ENCODE measurements at regions not wholly inside any gene's neighbourhood (a gene's known extent, or its start where the extent isn't known, plus 50 kb on each side); places are given as distances from the start of the nearest gene placed in this dataset.

- no peak for DNase-seq
These were observed 327.0 kb downstream of the ETS1 start for GRCh38 chr11:128260398-128260797.

- no peak for DNase-seq
These were observed 327.5 kb downstream of the ETS1 start for GRCh38 chr11:128259816-128260215.

GRCh38 chr11:128254941-128255340 lies 332.4 kb downstream of the ETS1 start:
- DNase-seq = no peak

GRCh38 chr11:128251140-128251539 lies 336.2 kb downstream of the ETS1 start:
- DNase-seq = no peak

GRCh38 chr11:128250482-128250881 lies 336.9 kb downstream of the ETS1 start:
- DNase-seq = no peak

GRCh38 chr11:128246810-128247594 lies 340.4 kb downstream of the ETS1 start:
- no peak for DNase-seq

GRCh38 chr11:128246364-128246801 lies 341.0 kb downstream of the ETS1 start:
- DNase-seq = peak; percentile 73

- no peak for DNase-seq
These were observed 342.5 kb downstream of the ETS1 start for GRCh38 chr11:128244871-128245270.

- no peak for DNase-seq
These were observed 344.9 kb downstream of the ETS1 start for GRCh38 chr11:128242451-128242850.

GRCh38 chr11:128240546-128240945 lies 346.8 kb downstream of the ETS1 start:
- no peak for DNase-seq

- no peak for DNase-seq
These were observed 348.1 kb downstream of the ETS1 start for GRCh38 chr11:128239306-128239705.

GRCh38 chr11:128238521-128239265 lies 348.7 kb downstream of the ETS1 start:
- DNase-seq = no peak

- no peak for DNase-seq
These were observed 350.6 kb downstream of the ETS1 start for GRCh38 chr11:128236506-128237498.

GRCh38 chr11:128235958-128236357 lies 351.4 kb downstream of the ETS1 start:
- no peak for DNase-seq

- peak; percentile 46 for DNase-seq
These were observed 351.9 kb downstream of the ETS1 start for GRCh38 chr11:128235426-128235825.

GRCh38 chr11:128234143-128234542 lies 353.2 kb downstream of the ETS1 start:
- no peak for DNase-seq

- no peak for DNase-seq
These were observed 354.8 kb downstream of the ETS1 start for GRCh38 chr11:128232588-128232987.

- DNase-seq = no peak
These were observed 355.4 kb downstream of the ETS1 start for GRCh38 chr11:128231845-128232410.

- no peak for DNase-seq
These were observed 359.9 kb downstream of the ETS1 start for GRCh38 chr11:128227466-128227865.

GRCh38 chr11:128226106-128226716 lies 361.1 kb downstream of the ETS1 start:
- no peak for DNase-seq

- no peak for DNase-seq
These were observed 365.0 kb downstream of the ETS1 start for GRCh38 chr11:128222245-128222884.
